ENCODE measurements at regions not wholly inside any gene's neighbourhood (a gene's known extent, or its start where the extent isn't known, plus 50 kb on each side); places are given as distances from the start of the nearest gene placed in this dataset.

DNA sequence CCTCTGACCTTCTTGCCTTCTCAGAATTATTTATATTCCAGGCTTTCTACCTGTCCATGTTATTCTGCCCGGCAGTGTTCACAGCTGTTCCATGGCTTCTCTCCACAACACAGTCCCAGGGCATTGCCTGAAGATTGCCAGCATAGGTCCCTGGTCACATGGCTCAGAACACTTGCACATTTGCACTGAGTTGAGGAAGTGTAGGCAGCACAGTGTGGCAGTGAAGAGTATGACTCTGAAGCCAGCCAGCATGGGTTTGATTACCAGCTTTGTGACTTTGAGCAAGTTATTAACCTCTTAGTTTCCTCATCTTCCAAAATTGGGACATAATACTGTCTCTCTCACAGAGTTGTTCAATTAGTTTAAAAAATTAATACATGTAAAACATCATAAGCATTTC is 73.2 kb upstream of the NEUROD6 start:
- TF ChIP-seq, protein P1, sequence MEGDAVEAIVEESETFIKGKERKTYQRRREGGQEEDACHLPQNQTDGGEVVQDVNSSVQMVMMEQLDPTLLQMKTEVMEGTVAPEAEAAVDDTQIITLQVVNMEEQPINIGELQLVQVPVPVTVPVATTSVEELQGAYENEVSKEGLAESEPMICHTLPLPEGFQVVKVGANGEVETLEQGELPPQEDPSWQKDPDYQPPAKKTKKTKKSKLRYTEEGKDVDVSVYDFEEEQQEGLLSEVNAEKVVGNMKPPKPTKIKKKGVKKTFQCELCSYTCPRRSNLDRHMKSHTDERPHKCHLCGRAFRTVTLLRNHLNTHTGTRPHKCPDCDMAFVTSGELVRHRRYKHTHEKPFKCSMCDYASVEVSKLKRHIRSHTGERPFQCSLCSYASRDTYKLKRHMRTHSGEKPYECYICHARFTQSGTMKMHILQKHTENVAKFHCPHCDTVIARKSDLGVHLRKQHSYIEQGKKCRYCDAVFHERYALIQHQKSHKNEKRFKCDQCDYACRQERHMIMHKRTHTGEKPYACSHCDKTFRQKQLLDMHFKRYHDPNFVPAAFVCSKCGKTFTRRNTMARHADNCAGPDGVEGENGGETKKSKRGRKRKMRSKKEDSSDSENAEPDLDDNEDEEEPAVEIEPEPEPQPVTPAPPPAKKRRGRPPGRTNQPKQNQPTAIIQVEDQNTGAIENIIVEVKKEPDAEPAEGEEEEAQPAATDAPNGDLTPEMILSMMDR (IDR thresholded peaks at IDR 0.05) = no peak
- no peaks in the 10 kb centered on the region; the same call in 1 of the 2 replicates for H3K27me3 Mint-ChIP-seq (ENCODE audit: insufficient read depth)

DNA sequence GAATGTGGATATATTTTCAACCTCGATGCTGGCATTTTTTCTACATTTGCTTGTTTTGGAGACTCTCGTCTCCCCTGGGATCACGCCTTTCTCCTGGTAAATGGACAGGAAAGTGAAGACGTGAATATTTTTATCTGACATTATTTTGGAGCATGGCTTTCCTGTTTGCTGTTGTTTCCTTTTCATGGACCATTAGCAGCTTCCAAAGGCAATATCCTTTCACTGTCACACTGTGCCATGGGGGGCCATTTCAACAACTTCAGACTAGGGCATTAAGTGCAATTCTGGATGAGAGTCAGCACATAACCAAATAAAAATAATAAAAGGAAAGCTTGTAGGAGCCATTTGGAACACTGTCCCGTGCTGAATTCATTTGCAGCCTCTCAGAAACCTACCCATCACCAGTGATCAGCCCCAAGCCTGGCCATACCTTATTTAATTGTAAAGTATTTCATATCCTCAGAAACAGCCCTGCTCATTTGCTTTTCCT is 75.9 kb upstream of the NEUROD6 start:
- DNase-seq = no peak
- H3K4me1 Mint-ChIP-seq (ENCODE audit: low read depth) = no peaks in the 10 kb centered on the region
- no peaks in the 10 kb centered on the region for H3K36me3 Mint-ChIP-seq (ENCODE audit: low read depth)
- TF ChIP-seq, protein P1 (IDR thresholded peaks at IDR 0.05) = no peak
- H3K27me3 Mint-ChIP-seq (ENCODE audit: insufficient read depth) = no peaks in the 10 kb centered on the region
- H3K27ac Mint-ChIP-seq = no peak overlapping the region
- no peak overlapping the region for H3K4me3 Mint-ChIP-seq
- H3K9me3 Mint-ChIP-seq = peaks cover 38% of the 10 kb centered on the region

More for the DNA sequence above, 73.2 kb upstream of the NEUROD6 start:
- H3K27ac Mint-ChIP-seq = no peak overlapping the region
- no peaks in the 10 kb centered on the region for H3K36me3 Mint-ChIP-seq (ENCODE audit: low read depth)
- H3K4me3 Mint-ChIP-seq = no peak overlapping the region
- no peaks in the 10 kb centered on the region for H3K4me1 Mint-ChIP-seq (ENCODE audit: low read depth)
- H3K9me3 Mint-ChIP-seq = peaks cover 37% of the 10 kb centered on the region
- DNase-seq = no peak

DNA sequence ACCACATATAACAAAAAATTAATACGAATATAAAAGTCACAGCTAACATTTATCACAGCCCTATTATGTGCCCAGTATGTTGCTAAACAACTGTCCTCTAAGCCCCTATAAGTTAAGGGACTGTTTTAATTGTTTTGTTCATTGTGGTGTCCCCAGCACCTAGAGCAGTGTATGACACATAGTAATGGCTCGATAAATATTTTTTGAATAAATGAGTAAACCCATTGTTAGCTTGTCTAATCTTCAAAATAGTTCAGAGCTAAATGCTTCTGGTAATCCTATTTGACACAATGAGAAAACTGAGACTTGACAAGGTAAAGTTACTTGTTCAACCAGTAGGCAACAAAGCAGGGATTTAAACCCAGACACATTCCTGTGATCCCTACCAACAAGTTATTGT is 78.4 kb upstream of the NEUROD6 start:
- H3K27me3 Mint-ChIP-seq (ENCODE audit: insufficient read depth) = peaks cover 2% of the 10 kb centered on the region
- no peak overlapping the region for H3K27ac Mint-ChIP-seq
- H3K4me3 Mint-ChIP-seq = no peak overlapping the region
- TF ChIP-seq, protein P1 (IDR thresholded peaks at IDR 0.05) = no peak
- peaks cover 43% of the 10 kb centered on the region for H3K9me3 Mint-ChIP-seq
- H3K36me3 Mint-ChIP-seq (ENCODE audit: low read depth) = no peaks in the 10 kb centered on the region
- DNase-seq = no peak
- no peaks in the 10 kb centered on the region for H3K4me1 Mint-ChIP-seq (ENCODE audit: low read depth)

- Mint-ChIP-seq H3K4me3 (no peak overlapping the region), H3K27ac (no peak overlapping the region), H3K4me1 (ENCODE audit: low read depth) (no peaks in the 10 kb centered on the region), H3K9me3 (peaks cover 41% of the 10 kb centered on the region), H3K27me3 (ENCODE audit: insufficient read depth) (peaks cover 2% of the 10 kb centered on the region), H3K36me3 (ENCODE audit: low read depth) (no peaks in the 10 kb centered on the region)
- no peak for DNase-seq
- TF ChIP-seq, protein P1 (IDR thresholded peaks at IDR 0.05) = no peak
Observed at GRCh38 chr7:31419505-31420055, 79.1 kb upstream of the NEUROD6 start.

GRCh38 chr7:31420948-31421347 is 80.4 kb upstream of the NEUROD6 start:
- Mint-ChIP-seq H3K4me3 (no peak overlapping the region), H3K27ac (no peak overlapping the region), H3K9me3 (peaks cover 30% of the 10 kb centered on the region; the same call in 1 of the 2 replicates), H3K36me3 (ENCODE audit: low read depth) (no peaks in the 10 kb centered on the region), H3K27me3 (ENCODE audit: insufficient read depth) (peaks cover 2% of the 10 kb centered on the region), H3K4me1 (ENCODE audit: low read depth) (no peaks in the 10 kb centered on the region)
- TF ChIP-seq, protein P1 (IDR thresholded peaks at IDR 0.05) = no peak
- DNase-seq = no peak

Data from HFFc6 (cell line).